ENCODE measurements at regions not wholly inside any gene's neighbourhood (a gene's known extent, or its start where the extent isn't known, plus 50 kb on each side); places are given as distances from the start of the nearest gene placed in this dataset.

DNA sequence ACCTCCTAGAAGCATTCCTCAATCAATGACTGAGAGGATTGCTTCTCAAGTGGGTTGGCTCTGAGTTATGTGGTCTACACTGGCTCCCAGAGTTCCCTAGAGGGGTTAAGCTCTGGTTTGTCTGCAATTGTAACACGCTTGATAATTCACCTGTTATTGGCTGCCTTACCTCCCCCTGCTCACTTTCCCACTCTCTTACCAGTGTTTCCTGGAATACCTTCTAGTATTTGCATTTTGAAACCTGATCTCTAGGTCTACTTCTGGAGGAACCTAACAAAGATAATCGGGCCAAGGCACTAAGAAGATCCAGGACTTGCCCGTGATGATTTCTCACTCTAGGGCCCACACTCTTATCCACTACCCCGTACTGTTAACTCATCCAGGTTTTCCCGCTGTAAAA, 110.1 kb upstream of the MAP3K1 start:
- TF ChIP-seq EP300 (IDR thresholded peaks at IDR 0.05) (no peak), POLR2A (IDR thresholded peaks at IDR 0.05) (no peak), POLR2AphosphoS5 (IDR thresholded peaks at IDR 0.05) (no peak)
- TF ChIP-seq, protein P1, sequence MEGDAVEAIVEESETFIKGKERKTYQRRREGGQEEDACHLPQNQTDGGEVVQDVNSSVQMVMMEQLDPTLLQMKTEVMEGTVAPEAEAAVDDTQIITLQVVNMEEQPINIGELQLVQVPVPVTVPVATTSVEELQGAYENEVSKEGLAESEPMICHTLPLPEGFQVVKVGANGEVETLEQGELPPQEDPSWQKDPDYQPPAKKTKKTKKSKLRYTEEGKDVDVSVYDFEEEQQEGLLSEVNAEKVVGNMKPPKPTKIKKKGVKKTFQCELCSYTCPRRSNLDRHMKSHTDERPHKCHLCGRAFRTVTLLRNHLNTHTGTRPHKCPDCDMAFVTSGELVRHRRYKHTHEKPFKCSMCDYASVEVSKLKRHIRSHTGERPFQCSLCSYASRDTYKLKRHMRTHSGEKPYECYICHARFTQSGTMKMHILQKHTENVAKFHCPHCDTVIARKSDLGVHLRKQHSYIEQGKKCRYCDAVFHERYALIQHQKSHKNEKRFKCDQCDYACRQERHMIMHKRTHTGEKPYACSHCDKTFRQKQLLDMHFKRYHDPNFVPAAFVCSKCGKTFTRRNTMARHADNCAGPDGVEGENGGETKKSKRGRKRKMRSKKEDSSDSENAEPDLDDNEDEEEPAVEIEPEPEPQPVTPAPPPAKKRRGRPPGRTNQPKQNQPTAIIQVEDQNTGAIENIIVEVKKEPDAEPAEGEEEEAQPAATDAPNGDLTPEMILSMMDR (IDR thresholded peaks at IDR 0.05) = no peak

All from upper lobe of left lung (tissue), 4 donors.